Bronchial epithelial cell (primary cell): ENCODE measurements at regions not wholly inside any gene's neighbourhood (a gene's known extent, or its start where the extent isn't known, plus 50 kb on each side); places are given as distances from the start of the nearest gene placed in this dataset.

Source experiments
- DNase-seq: peaks from one replicate; pipeline ENCODE4 v3.0.0-alpha.2; 2010; ENCODE audit warnings: low read depth
- FAIRE-seq: peaks from 2 replicates; lab custom pipeline; 2011; peaks lifted over from hg19 to GRCh38; lab: Jason Lieb, UNC
- H3K27me3 ChIP-seq: 2 replicates; pipeline ENCODE4 v1.5.1; 2011; ENCODE audit warnings: low read length; ENCODE audit not compliant: control insufficient read depth, insufficient read depth
- H3K36me3 ChIP-seq: 2 replicates; pipeline ENCODE4 v1.5.1; 2011; ENCODE audit warnings: low read length; ENCODE audit not compliant: control insufficient read depth, insufficient read depth
- H3K4me3 ChIP-seq: 2 replicates; pipeline ENCODE4 v1.5.1; 2011; ENCODE audit warnings: mild to moderate bottlenecking, low read depth, low read length, control low read depth
- TF ChIP-seq, protein P1 (sequence below): IDR thresholded peaks from 2 replicates; pipeline ENCODE4 v1.5.1; 2011; ENCODE audit warnings: mild to moderate bottlenecking, moderate library complexity, low read length, control low read depth, inconsistent platforms; ENCODE audit not compliant: insufficient read depth, severe bottlenecking

DNA sequence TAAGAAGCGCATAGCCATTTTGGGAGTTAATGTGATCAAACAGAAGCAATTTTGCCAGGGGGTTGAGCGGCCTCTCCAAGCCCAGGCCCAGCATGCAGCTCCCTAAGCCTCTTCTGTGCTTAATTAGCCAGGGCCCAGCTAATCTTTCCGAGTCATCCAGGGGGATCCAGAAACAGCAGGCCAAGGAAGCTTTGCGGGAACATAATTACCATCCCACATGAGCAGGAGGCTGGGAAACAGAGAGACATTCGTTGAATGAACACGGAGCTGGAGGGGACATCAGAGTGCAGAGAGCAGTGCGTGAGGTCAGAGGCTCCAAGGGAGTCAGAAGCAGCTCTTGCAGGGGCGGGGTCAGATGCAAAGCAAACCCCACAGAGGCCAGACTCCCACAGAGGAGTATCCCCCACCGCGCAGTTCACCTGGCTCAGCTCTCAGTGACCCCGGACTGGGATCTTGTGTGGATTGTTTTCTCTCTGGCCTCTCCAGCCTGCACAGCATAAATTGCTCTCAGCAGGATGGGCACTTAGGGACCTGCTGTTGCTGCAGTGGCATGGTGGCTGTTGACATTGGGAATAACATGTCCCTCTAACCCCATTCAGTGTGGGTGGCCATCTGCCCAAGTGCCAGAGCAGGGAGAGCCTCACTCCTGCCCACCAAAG, 657.4 kb downstream of the AJAP1 start:
- peak; percentile 64 for FAIRE-seq
- H3K36me3 ChIP-seq: no peaks in the 10 kb centered on the region
- no peak for DNase-seq
- TF ChIP-seq, protein P1, sequence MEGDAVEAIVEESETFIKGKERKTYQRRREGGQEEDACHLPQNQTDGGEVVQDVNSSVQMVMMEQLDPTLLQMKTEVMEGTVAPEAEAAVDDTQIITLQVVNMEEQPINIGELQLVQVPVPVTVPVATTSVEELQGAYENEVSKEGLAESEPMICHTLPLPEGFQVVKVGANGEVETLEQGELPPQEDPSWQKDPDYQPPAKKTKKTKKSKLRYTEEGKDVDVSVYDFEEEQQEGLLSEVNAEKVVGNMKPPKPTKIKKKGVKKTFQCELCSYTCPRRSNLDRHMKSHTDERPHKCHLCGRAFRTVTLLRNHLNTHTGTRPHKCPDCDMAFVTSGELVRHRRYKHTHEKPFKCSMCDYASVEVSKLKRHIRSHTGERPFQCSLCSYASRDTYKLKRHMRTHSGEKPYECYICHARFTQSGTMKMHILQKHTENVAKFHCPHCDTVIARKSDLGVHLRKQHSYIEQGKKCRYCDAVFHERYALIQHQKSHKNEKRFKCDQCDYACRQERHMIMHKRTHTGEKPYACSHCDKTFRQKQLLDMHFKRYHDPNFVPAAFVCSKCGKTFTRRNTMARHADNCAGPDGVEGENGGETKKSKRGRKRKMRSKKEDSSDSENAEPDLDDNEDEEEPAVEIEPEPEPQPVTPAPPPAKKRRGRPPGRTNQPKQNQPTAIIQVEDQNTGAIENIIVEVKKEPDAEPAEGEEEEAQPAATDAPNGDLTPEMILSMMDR: no peak
- no peak overlapping the region for H3K4me3 ChIP-seq
- no peaks in the 10 kb centered on the region for H3K27me3 ChIP-seq

DNA sequence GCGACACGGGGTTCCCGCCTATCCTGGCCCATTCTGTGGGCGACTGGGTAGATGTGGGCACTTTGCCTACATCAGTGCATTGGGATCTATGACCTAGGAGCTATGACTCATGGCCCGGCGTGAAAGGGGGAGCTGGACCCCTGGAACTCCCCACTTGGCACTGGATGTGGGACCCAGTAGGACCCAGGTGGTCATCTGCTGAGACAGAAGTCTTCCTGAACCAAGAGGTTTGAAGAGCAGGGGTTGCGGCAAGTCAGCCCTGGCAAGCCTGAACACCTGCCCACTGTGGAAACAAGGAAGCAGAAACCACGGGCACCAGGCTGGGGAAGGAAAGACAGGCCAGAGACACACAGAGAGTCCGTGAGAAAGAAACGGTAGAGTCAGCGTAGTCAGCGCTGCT, 656.7 kb downstream of the AJAP1 start:
- Histone ChIP-seq H3K36me3 (no peaks in the 10 kb centered on the region), H3K27me3 (no peaks in the 10 kb centered on the region), H3K4me3 (no peak overlapping the region)
- DNase-seq (no peak), FAIRE-seq (no peak)
- TF ChIP-seq, protein P1: no peak

DNA sequence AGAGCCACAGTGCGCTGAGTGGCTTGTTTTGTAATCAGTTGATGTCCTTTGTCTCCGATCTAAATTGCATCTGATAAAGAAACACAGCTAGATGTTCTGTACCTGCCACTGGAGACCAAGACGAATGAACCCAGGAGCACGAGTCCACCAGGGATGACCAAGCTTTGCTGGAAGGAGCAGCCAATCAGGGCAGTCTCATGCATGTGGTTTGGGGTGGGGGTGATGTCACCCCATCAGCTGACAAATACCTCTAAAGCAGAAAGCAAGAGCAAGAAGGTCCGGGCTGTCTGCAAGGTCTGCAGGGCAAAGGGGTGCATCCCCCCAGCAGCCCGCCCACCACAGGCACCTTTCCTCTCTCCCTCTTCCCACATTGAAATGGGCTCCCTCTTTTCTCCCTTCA, 653.8 kb downstream of the AJAP1 start:
- TF ChIP-seq, protein P1: no peak
- Histone ChIP-seq H3K27me3 (no peaks in the 10 kb centered on the region), H3K36me3 (no peaks in the 10 kb centered on the region), H3K4me3 (no peak overlapping the region)
- FAIRE-seq (no peak), DNase-seq (no peak)

DNA sequence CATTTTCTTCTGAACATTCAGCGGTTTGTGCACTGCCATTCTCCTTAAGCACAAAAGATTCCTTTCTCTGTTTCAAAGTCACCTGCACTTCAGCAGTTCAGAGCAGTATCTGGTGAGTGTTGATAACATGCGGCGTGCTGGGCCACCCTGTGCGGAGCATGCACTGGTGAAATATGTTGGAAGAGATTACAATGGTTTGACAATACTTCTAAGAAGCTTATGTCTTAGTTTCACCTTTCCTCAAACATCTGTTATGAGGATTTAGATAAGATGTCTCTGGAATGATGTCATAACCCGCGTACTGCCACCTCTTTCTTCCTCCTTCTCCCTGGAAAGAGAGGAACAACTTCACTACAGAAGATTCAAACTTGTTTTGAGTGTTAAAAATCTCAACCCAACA, 650.3 kb downstream of the AJAP1 start:
- H3K4me3 ChIP-seq: no peak overlapping the region
- no peaks in the 10 kb centered on the region for H3K36me3 ChIP-seq
- TF ChIP-seq, protein P1: no peak
- DNase-seq: no peak
- no peak for FAIRE-seq
- no peaks in the 10 kb centered on the region for H3K27me3 ChIP-seq

DNA sequence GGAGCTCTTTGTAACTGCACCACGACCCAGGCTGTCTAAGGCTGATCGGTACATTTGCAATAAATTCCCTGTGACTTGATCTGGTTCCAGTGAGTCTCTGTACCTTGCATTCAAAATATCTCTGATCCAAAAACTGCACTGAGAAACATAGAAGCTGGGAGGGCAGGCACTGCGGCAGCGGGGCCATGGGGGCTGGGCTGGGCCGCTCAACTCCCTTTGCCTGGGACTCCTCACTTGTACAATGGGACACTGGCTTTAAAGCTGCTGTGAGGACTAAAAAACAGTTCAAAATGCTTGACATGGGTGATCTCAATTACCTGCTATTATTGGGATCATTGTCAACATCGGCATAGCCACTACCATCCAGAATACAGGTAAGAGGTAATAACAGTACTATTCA, 644.0 kb downstream of the AJAP1 start:
- no peaks in the 10 kb centered on the region for H3K36me3 ChIP-seq
- no peaks in the 10 kb centered on the region for H3K27me3 ChIP-seq
- TF ChIP-seq, protein P1: no peak
- DNase-seq (no peak), FAIRE-seq (no peak)
- no peak overlapping the region for H3K4me3 ChIP-seq

DNA sequence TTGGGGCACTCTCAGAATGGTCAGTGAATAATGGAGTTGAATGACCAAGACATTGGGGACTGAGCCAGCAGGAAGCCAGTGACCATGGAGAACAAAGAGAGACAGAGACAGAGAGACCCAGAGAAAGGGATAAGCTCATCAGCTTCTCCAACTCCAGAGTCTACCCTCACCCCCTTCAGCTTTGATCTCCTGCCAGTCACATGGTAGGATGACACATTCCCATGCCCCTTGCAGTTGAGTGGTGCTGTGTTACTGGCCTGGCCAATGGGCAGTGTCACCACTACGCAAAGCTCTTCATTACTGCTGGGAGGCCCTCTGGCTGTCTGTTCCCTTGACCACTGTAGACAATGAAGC, 643.5 kb downstream of the AJAP1 start:
- DNase-seq: no peak
- Histone ChIP-seq H3K27me3 (no peaks in the 10 kb centered on the region), H3K36me3 (no peaks in the 10 kb centered on the region), H3K4me3 (no peak overlapping the region)
- FAIRE-seq: peak; percentile 13
- TF ChIP-seq, protein P1: no peak
